GM03348 (cell line): ENCODE measurements at regions not wholly inside any gene's neighbourhood (a gene's known extent, or its start where the extent isn't known, plus 50 kb on each side); places are given as distances from the start of the nearest gene placed in this dataset.

Source experiments
- DNase-seq: peaks from one replicate; pipeline ENCODE4 v3.0.0; 2012; ENCODE audit warnings: low spot score

- DNase-seq, result no peak
Measured at GRCh38 chr5:15261269-15261995, 238.5 kb upstream of the FBXL7 start.

DNA sequence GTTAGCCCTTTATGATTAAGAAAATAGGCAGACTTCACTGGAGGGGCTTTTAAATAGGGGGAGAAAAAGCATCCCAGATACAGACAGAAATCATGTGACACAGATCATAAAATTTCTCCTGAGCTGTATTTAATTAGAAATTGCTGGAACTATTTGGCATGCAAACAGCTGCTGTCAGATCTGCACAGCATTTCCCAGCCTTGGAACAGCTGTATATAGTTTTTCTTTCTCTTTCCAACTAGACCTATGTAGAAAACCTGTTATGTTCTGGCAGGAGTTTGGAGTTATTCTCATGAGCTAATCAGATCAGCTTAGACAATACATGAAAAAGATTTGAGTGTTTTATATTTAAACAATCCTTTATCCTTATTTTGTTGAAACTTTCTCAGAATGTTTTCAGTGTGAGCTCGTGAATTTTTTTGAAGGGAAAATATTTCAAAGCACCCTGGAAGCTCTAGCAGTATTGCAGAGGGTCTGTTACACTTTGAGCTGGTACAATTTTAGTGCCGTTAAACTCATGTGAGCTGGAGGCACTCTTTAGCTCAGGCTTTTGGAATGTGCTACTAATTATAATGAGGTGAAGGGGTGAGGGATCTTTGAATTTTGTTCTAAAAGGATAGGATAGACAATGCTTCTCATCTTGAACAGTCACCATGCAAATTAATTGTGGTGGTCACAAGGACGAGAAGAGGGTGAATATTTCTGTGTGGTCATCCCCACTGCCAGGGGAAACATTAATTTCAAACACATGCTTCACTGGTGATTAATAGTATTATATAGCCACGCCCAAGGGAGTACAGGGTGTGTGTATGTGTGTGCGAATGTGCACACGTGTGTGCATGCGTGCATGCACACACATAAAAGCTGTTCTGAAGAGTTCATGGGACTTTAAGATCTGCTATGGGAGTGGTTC is 239.4 kb upstream of the FBXL7 start:
- no peak for DNase-seq

DNA sequence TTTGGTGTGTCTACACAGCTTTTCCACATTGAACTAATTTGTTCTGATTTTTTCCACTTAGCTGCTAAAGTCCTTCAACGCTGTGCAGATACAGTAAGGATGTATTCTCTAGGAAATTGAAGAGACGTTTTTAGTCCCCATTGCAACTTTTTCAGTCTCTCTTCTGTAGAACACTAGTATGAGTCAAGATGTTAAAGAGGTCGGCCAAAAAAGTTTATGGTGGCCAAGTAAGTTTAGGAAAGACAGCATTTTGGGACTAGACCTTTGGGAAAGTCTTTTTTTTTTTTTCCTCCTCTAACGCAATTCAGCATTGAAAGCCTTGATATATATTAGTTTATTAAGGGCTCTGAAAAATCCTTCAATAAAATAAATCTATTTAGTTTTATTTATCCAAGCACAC is 243.5 kb upstream of the FBXL7 start:
- DNase-seq, result no peak

GRCh38 chr5:15255576-15255975 is 244.4 kb upstream of the FBXL7 start:
- DNase-seq, result no peak

- DNase-seq, result no peak
Measured at GRCh38 chr5:15254607-15255006, 245.4 kb upstream of the FBXL7 start.

GRCh38 chr5:15252331-15252730 is 247.6 kb upstream of the FBXL7 start:
- DNase-seq, result no peak

DNA sequence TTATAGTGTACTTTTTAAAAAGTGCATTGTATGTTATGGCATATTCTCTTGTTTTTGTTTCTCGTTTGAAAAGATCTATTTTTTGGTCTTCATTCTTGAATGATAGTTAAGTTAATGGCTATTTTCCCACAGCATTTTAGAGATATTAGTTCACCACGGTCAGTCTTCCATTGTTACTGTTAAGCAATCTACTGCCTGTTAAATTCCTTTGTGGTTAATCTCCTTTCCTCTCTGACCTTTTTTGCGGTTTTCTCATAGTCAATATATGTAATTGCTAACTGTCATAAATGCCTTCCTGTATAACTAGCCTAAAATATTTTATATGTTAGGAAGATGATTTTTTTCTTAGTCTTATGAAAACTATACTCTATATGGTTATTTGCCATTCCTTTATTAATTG is 250.8 kb upstream of the FBXL7 start:
- DNase-seq, result peak; percentile 60

DNA sequence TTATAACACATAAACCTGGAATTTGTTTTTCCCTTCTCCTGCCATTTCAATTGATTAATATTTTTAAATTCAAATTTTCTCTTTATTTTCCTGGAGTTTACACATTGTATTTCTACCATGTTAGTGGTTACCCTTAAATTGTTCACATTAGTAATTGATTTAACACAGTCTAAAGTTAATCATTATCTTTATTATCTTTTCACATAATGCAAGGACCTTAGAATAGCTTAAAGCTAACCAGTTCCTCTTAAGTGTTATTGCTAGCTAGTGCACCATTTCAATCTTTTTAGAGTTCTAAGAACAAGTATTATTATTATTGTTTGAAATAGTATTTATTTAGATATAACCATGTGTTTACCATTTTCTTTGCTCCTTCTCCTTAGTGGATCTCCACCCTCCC is 251.2 kb upstream of the FBXL7 start:
- no peak for DNase-seq

GRCh38 chr5:15245913-15246312 is 254.1 kb upstream of the FBXL7 start:
- DNase-seq, result no peak

DNA sequence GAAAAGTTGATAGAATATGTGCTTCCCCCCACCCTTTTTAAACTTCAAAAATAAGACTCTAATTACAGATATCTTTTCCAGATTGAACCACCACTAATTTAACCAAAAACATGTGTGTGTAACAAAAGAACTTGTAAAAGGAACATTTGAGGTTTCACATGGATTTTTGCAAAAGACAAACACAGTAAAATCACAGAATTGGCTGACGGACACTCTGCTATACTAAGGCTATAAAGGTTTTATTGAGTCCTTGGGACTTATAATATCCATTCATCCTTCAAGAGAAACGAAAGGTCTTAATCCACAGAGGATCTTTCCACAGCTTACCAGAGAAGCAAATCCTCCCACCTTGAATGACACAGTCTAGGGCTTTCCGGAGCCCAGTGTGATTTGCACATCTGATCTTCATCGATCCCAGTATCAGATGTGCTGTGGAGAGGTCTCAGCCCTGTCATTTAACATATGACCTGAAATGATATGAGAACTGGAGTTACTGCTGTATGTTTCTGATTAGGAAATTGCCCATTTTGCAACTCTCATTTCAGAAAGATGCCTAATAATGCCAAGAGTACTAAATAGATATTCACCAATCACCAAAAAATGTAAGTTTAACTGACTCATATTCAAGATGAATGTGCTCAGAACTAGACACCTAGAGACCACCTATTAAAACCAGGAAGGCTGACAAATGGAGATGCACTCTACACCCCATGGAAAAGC is 256.5 kb upstream of the FBXL7 start:
- no peak for DNase-seq

GRCh38 chr5:15241216-15241821 is 258.7 kb upstream of the FBXL7 start:
- DNase-seq, result no peak

DNA sequence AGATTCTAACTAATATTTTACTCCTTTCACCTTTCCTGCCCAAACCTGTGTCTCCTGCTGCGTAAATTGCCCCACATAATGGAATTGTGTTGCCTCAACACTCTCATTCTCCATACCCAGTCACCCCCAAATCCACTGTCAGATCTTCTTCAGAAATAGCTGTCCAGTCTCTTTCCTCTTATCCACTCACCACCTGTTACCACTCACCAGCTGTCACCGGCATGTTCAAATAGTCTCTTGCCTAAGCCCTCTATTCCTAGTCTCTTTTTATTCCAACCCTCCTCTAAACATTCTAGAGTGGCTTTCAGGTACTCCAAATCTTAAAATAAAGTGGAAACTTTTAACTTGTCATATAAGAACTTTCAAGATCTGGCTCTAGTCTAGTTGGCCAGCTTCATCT is 262.0 kb upstream of the FBXL7 start:
- no peak for DNase-seq

GRCh38 chr5:15236911-15237508 is 263.0 kb upstream of the FBXL7 start:
- no peak for DNase-seq

DNA sequence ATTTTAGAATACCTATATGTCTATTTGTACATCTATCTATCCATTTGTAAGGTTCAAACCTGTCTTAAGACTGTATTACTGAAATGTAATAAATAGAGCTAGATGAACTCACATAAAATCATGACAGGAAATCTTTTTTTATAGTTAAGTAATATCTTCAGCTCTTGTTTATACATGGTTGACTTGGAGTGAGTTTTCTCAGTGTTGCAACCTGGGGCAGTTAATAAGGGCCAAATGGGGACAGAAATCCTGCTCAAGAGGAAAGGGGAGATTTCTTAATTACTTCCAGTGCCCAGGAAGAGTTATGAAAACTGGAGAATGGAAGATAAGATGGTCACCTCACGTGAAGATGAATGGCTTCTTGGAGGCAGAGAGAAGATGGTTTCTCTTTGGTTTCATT is 265.1 kb upstream of the FBXL7 start:
- DNase-seq, result no peak

DNA sequence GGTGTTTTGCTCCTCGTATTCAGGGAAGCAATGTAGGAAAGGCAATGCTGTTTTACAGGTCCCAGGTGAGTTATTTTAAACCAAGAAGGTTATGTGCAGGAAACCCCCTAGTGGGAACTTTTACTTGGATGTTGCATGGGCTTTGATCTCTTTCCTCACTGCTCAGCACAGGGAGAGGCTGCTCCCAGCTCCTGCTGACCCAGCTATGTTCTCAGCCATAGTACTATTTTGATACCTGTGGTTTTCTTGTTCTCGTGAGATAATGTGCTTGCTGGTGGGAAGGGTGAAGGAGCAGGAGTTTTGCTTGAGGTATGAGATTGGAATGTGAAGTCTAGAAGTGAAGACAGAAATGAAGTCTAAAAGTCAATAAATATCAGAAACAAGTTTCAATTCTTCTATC is 265.6 kb upstream of the FBXL7 start:
- DNase-seq, result no peak

GRCh38 chr5:15233566-15233965 is 266.4 kb upstream of the FBXL7 start:
- no peak for DNase-seq

DNA sequence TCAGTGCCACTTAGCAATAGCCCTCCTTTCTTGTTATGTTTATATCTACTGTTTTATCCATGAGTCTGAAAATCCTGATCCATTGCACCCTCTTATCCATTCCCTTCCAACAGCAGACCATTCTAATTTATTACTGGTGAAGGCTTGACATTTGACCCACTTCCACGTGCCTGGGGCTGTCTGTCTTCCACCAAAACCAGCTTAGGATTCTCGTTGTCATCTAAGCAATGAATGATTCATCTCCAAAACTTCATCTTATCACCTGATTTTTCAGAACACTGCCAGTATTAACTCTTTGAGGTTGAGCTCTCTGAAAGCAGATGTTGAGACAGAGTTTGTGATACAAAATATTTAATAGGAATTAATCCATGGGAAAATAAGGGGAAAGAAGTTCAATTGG is 277.8 kb upstream of the FBXL7 start:
- DNase-seq, result no peak

GRCh38 chr5:15220642-15221173 is 279.3 kb upstream of the FBXL7 start:
- DNase-seq, result no peak

DNA sequence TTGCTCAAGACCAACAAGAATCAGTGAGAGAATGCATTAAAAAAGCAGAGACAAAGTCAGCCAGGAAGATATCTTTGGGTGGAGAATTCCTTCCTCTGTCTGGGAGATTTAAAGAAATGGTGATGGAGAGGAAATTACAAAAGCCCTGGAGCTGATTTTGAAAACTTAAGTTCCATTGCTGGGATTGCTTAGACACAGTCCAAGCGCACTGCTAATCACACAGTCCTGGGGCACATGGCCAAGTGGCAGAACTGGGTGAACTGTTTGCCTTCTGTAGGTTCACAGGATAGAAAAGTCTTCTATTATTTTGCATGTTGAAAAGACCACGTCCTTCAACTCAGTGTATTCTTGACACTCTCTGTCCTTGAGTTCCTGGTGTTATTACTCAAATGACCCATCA is 284.9 kb upstream of the FBXL7 start:
- DNase-seq, result no peak

DNA sequence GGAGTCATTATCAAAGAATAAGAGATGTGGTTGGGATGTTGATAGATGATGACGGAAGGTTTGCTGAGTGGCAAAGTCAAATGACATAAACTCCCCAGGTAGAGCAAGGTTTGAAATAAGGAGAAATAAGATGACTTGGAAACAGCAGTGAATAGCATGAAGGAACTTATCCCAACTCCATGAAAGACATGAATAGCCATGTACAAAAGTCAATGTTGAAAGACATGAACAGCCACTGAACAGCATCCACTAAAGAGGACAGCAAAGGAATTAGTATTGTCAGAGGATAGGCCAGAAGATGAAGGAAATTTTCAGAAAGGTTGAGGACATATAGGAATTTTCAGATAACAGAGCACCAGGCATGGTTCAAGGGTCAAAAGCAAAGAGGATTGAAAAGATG is 286.0 kb upstream of the FBXL7 start:
- no peak for DNase-seq

DNA sequence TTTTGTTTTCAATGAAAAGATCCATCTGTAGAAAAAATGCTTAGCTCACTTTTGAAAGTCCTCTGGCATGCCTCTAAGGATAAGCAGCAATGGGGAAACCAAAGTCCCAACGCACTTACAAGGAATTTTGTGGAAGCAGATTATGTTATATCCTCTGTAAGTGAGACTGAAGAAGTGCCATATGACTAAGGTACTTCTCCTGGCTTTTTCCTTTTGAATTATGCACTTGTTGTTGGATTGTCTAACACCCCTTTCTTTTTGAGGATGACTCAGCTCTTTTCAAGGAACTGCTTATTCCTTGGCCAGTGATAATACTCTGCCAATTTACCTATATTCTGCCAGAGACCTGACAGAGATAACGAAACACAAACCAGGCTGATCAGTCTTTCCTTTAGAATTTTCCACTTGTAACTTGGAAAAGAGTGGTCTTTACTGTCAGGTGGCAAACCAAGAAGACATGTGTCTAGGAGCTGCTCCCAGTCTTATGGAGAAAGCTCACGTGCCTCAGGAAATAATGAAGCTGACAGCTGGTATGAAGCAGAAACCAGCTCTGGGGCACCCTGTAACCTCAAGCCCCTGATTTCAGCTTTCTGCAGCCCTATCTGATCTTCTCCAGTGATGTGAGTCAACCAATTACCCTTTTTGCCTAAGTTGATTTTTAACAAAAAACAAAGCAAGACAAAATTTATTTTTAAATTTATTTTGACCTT is 290.8 kb upstream of the FBXL7 start:
- no peak for DNase-seq
